ENCODE measurements at regions not wholly inside any gene's neighbourhood (a gene's known extent, or its start where the extent isn't known, plus 50 kb on each side); places are given as distances from the start of the nearest gene placed in this dataset.

GRCh38 chr3:166764698-166765318 lies 615.3 kb downstream of the ZBBX start:
- TF ChIP-seq MEF2A (IDR thresholded peaks at IDR 0.05; ENCODE audit: borderline replicate concordance, low read depth), result no peak
- TF ChIP-seq CTCF (IDR thresholded peaks at IDR 0.05), result no peak
- TF ChIP-seq YY1 (IDR thresholded peaks at IDR 0.05; ENCODE audit: low read depth), result no peak
- no peak for TF ChIP-seq GATA2 (CRISPR knock-in tag; IDR thresholded peaks at IDR 0.05)
- TF ChIP-seq CHD2 (IDR thresholded peaks at IDR 0.05; ENCODE audit: low read length, partially characterized antibody), result no peak
- TF ChIP-seq TAF1 (IDR thresholded peaks at IDR 0.05; ENCODE audit: borderline replicate concordance, low read depth, low read length), result no peak
- no peak for TF ChIP-seq POLR2AphosphoS5 (IDR thresholded peaks at IDR 0.05; ENCODE audit: low read depth, low read length)
- no peak for TF ChIP-seq REST (IDR thresholded peaks at IDR 0.05; ENCODE audit: low read depth, low read length)
- no peak for TF ChIP-seq GABPA (IDR thresholded peaks at IDR 0.05; ENCODE audit: low read depth)
- TF ChIP-seq RAD21 (IDR thresholded peaks at IDR 0.05; ENCODE audit: low read length), result no peak
- TF ChIP-seq MAX (IDR thresholded peaks at IDR 0.05; ENCODE audit: low read depth), result no peak
